T47D (cell line): ENCODE measurements at regions not wholly inside any gene's neighbourhood (a gene's known extent, or its start where the extent isn't known, plus 50 kb on each side); places are given as distances from the start of the nearest gene placed in this dataset.

Experiments used
- DNase-seq, 2 experiments: peaks; one replicate each; pipeline versions ENCODE4 v3.0.0 to v3.0.0-alpha.2; 2011 to 2012; ENCODE audit warnings: low read depth in 1 of 2, low spot score in 1 of 2
- JUND ChIP-seq: IDR thresholded peaks from 2 replicates; pipeline ENCODE4 v1.6.1; 2012; ENCODE audit warnings: low read depth
- in situ Hi-C: cut with HindIII; loops from 2 replicates; pipeline ENCODE4 v1.10.0; 2016; ENCODE audit warnings: low sequenced_read_pairs, low pct_unique_long_range_greater_than_20kb

DNA sequence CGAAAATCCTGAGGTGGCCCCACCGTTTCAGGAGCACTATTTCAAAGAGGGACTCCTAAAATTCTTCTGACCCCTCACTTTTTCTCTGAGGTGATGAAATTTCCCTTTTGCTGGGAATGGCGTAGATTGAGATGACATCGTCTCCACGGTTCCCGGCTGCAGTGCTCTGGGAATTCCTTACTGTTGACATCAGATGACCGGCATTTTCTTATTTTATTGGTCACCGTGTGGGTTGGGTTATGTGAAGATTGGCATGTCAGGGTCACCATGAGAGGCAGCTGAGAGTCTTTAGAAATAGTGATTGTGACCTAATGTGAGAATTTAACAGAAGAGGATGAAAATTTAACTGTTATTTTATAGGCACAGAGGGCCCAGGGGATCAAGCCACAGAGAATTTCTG lies 356.7 kb downstream of the FGF9 start:
- no peak for TF ChIP-seq JUND

GRCh38 chr13:22028831-22029230 lies 358.0 kb downstream of the FGF9 start:
- no peak for TF ChIP-seq JUND
- in situ Hi-C loops: no loop called here
- DNase-seq: no peak

More for the DNA sequence above, 356.7 kb downstream of the FGF9 start:
- DNase-seq: no peak
- in situ Hi-C loops: no loop called here

DNA sequence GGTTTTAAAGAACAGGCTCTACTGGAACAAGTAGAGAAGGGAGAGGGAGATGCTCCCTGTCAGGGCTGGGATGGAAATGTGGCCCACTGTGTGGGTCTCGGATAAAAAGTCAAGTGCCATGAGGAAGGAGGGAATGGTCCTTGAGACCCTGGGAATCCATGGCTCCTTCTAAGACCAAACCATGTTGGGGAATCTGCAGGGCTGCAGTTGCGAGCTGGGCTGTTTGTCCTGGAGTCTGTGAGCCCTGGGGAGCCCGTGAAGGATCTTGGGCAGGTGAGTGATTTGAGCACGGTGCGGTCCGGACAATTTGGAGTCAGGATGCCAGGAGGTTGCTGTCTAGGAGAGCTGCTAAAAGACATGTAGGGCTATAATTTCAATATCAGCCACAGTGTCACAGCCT lies 359.4 kb downstream of the FGF9 start:
- TF ChIP-seq JUND: no peak
- no peak for DNase-seq
- in situ Hi-C loops: no loop called here

GRCh38 chr13:22031702-22032286 lies 360.9 kb downstream of the FGF9 start:
- no peak for DNase-seq
- TF ChIP-seq JUND: no peak
- in situ Hi-C loops: no loop called here

GRCh38 chr13:22032905-22033304 lies 362.0 kb downstream of the FGF9 start:
- in situ Hi-C loops: no loop called here
- no peak for TF ChIP-seq JUND
- DNase-seq: no peak

- TF ChIP-seq JUND: no peak
- in situ Hi-C loops: no loop called here
- DNase-seq: no peak
Measured at GRCh38 chr13:22039961-22040360, 369.1 kb downstream of the FGF9 start.

DNA sequence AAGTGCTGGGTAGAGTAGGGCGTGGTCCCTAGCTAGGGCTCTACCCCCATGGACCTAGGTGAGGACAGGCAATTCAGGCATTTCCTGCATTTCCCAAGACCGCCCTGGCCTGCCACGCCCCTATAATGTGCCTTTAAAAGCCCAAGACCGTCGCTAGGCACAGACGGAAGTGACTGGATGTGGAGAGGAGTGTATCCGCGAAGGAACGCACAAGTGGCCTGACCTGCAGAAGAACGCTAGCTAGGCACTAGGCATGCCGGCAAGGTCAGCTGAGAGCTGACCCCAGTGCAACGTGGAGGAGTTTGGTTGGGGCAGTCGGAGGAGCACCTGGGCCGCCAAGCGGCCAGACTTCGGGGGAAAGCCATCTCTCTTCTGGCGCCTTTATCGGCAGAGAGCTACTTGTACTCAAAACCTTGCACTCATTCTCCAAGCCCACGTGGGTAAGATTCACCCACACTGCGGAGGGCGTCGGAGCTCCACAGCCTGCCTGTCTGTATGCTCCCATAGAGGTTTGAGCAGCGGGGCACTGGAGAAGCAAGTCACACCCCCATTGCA lies 370.0 kb downstream of the FGF9 start:
- in situ Hi-C loops: no loop called here
- peak; percentile 16 to 97 for DNase-seq
- no peak for TF ChIP-seq JUND

DNA sequence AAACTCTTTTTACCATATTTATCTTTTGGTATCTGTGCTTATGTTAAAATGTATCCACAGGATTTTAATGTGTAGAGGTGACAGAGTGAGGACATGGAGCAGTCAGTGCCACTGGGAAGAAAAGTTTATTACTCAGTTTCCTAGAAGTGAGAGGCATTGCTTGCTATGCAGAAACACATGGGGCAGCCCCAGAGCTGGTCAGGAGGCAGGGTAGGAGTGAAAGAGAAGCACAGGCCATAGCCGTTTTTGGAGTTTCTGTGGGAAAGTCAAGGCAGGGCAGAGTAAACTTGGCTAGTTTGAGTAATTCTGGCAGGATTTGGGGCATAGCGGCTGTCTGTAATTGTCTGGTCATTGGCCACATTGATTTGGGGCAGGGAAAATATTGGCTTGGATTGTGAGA lies 370.9 kb downstream of the FGF9 start:
- TF ChIP-seq JUND: no peak
- DNase-seq: no peak
- in situ Hi-C loops: no loop called here

DNA sequence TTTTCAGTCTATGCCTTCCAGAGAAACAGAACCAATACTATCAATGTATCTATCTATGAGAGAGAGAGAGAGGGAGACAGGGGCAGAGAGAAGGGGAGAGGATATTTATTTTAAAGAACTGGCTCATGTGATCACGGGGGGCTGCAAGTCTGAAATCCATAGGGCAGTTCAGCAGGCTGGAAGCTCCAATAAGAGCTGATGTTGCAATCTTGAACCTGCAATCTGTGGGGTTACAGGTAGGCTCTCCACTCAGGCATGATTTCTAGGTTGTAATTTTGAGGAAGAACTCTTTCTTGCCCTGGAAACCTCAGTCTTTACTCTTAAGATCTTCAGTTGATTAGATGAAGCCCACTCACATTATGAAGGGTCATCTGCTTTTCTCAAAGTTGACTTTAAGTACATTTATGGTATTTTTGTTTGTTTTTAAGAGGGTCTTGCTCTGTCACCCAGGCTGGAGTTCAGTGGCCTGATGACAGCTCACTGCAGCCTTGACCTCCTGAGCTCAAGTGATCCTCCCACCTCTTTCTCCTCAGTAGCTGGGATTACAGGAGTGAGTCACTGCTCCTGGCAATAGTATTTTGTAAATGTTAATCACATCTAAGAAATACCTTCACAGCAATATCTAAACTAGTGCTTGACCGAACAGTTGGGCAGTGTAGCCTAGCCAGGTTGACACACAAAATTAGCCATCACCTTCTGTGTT lies 376.4 kb downstream of the FGF9 start:
- in situ Hi-C loops: no loop called here
- no peak for TF ChIP-seq JUND
- no peak for DNase-seq

DNA sequence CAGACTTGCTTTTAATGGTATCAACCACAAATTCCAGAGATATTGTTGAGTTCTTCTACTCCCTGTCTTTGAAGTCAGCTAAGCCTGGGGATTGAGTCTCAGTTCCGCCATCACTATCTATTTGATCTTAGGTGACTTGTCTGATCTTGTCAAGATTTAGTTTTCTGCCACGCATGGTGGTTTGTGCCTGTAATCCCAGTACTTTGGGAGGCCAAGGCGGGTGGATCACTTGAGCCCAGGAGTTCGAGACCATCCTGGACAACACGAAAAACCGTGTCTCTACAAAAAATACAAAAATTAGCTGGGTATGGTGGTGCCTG lies 376.9 kb downstream of the FGF9 start:
- no peak for TF ChIP-seq JUND
- in situ Hi-C loops: no loop called here
- DNase-seq: no peak

GRCh38 chr13:22049384-22049783 lies 378.5 kb downstream of the FGF9 start:
- in situ Hi-C loops: no loop called here
- DNase-seq: no peak
- no peak for TF ChIP-seq JUND

DNA sequence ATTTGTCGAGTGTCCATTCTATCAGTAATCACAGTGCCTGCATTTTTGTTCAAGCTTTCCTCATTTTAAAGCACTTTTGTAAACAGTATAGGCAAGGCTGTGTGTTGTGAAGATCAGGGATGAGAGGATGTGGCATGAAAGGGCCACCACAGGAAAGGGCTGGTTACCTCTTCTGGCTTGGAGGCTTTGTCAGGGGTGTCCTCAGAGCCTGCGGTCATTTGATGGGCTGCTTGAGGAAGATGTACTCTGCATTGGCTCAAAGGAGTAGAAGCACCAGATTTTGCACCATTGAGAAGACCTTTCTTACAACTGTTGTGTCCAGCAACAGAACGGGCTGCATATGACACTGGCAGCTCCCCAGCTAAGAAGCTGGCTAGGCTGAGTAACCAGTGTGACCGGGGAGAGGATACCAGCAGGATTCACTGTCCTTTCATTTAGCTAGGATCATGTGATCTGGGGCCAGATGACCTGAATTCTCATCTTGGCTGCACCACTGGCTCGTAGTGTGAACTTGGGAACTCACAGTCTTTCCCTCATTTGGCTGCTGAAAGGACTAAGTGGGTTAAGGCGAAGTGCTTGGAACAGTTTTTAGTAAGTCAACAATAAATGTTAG lies 380.2 kb downstream of the FGF9 start:
- no peak for DNase-seq
- in situ Hi-C loops: no loop called here
- no peak for TF ChIP-seq JUND

- in situ Hi-C loops: no loop called here
- TF ChIP-seq JUND: no peak
- no peak for DNase-seq
Measured at GRCh38 chr13:22053053-22053452, 382.2 kb downstream of the FGF9 start.

DNA sequence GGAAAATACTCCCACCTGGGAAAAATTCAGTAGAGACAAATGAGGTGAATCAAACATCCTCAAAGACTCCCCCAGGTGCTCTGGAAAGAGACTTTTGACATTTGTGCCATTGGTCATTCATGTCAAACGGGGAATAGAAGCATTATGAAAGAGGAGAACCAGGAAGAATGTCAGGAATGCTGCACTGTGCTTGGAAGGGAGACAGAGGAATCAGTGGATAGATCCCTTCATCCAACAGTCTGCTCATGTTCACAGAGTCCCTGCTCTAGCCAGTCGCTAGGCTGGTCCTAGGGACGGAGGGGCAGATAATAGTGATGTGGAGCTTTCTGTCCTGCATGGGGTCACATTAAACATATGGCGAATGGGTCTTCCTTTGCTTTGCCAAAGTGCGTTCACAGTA lies 384.4 kb downstream of the FGF9 start:
- no peak for DNase-seq
- no peak for TF ChIP-seq JUND
- in situ Hi-C loops: no loop called here
